ENCODE measurements at regions not wholly inside any gene's neighbourhood (a gene's known extent, or its start where the extent isn't known, plus 50 kb on each side); places are given as distances from the start of the nearest gene placed in this dataset.

- in situ Hi-C loops (cut with HindIII; ENCODE audit: extremely low pct_ligation_motif_present, low pct_unique_long_range_greater_than_20kb) (no loop called here), intact Hi-C loops (cut with micrococcal nuclease; ENCODE audit: unreplicated experiment) (no loop called here)
- no peaks in the 10 kb centered on the region for H3K36me3 ChIP-seq (replicated peaks in 1 of 2; ENCODE audit: control insufficient read depth in 1 of 2, insufficient read depth in 2 of 2, low read length in 2 of 2)
- no peak for FAIRE-seq
- peaks cover 12% of the 10 kb centered on the region; the same call in 1 of the 2 replicates for H3K9me3 ChIP-seq (ENCODE audit: low read length)
- no TSS peak for BruUV-seq (replicated peaks)
- no peak overlapping the region for H3K9ac ChIP-seq (ENCODE audit: insufficient read depth, low read depth, low read length)
- 9% methylated on average over 6 of the region's 6 CpGs for WGBS (ENCODE audit: low lambda C conversion rate)
- no peak overlapping the region for H2AFZ ChIP-seq (ENCODE audit: low read length)
- CTCF ChIA-PET (ENCODE audit: low intra/inter-chr PET ratio, low total read pairs), result no interaction called here
- no peak for ATAC-seq
- no peak overlapping the region for H3K27ac ChIP-seq (ENCODE audit: extremely low read length, insufficient read depth, low read length)
- POLR2A ChIA-PET, result no interaction called here
- H3K4me2 ChIP-seq (ENCODE audit: low read depth, low read length), result no peak overlapping the region
- no peaks in the 10 kb centered on the region; a peak in 1 of 5 replicates for H3K27me3 ChIP-seq (ENCODE audit: control insufficient read depth in 1 of 2, insufficient read depth in 2 of 2, low read length in 2 of 2)
- no peak overlapping the region for H3K4me3 ChIP-seq (replicated peaks in 1 of 3; ENCODE audit: insufficient read depth in 1 of 3, low read depth in 2 of 3, low read length in 3 of 3)
- no peaks in the 10 kb centered on the region for H3K79me2 ChIP-seq (ENCODE audit: insufficient read depth, low read length)
- no peak for DNase-seq (ENCODE audit: low spot score)
- no peaks in the 10 kb centered on the region for H3K4me1 ChIP-seq (ENCODE audit: insufficient read depth, low read length)
- H4K20me1 ChIP-seq (ENCODE audit: insufficient read depth, low read length), result no peaks in the 10 kb centered on the region
- TF ChIP-seq, protein P1, sequence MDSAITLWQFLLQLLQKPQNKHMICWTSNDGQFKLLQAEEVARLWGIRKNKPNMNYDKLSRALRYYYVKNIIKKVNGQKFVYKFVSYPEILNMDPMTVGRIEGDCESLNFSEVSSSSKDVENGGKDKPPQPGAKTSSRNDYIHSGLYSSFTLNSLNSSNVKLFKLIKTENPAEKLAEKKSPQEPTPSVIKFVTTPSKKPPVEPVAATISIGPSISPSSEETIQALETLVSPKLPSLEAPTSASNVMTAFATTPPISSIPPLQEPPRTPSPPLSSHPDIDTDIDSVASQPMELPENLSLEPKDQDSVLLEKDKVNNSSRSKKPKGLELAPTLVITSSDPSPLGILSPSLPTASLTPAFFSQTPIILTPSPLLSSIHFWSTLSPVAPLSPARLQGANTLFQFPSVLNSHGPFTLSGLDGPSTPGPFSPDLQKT (CRISPR knock-in tag; IDR thresholded peaks at IDR 0.05; ENCODE audit: borderline replicate concordance), result no peak
- TF ChIP-seq ZNF224 (CRISPR knock-in tag; IDR thresholded peaks at IDR 0.05) (no peak), SRSF4 (IDR thresholded peaks at IDR 0.05; ENCODE audit: low read depth, low read length, poor library complexity, severe bottlenecking) (no peak), SP4 (CRISPR knock-in tag; IDR thresholded peaks at IDR 0.05) (no peak), ZNF652 (CRISPR knock-in tag; IDR thresholded peaks at IDR 0.05; ENCODE audit: borderline replicate concordance, low read depth) (no peak), ZSCAN22 (CRISPR knock-in tag; IDR thresholded peaks at IDR 0.05) (no peak), RORA (CRISPR knock-in tag; IDR thresholded peaks at IDR 0.05) (no peak), REL (CRISPR knock-in tag; conservative IDR thresholded peaks at IDR 0.05) (no peak), RBAK (CRISPR knock-in tag; IDR thresholded peaks at IDR 0.05) (no peak), THYN1 (CRISPR knock-in tag; IDR thresholded peaks at IDR 0.05; ENCODE audit: borderline replicate concordance, low read depth) (no peak), PHF20 (CRISPR knock-in tag; IDR thresholded peaks at IDR 0.05) (no peak), ZNF709 (CRISPR knock-in tag; IDR thresholded peaks at IDR 0.05) (no peak)
These were observed 491.0 kb upstream of the CLINT1 start for GRCh38 chr5:158349987-158350386.
